ENCODE measurements at regions not wholly inside any gene's neighbourhood (a gene's known extent, or its start where the extent isn't known, plus 50 kb on each side); places are given as distances from the start of the nearest gene placed in this dataset.

DNA sequence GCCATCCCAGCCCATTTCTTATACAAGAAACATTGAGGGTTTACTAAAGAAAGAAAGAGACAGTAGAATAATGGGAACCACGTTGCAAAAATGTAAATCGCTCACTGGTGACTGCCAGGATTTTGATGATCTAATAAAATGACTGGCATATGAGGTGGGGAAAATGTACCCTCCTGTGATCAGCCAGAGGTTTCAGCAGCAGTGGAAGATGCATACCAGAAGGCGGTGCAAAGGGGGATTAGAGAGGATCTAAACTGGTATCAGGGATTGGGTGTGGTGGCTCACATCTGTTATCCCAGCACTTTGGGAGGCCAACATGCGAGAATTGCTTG lies 60.8 kb upstream of the DDR1 start:
- TF ChIP-seq, protein P1, sequence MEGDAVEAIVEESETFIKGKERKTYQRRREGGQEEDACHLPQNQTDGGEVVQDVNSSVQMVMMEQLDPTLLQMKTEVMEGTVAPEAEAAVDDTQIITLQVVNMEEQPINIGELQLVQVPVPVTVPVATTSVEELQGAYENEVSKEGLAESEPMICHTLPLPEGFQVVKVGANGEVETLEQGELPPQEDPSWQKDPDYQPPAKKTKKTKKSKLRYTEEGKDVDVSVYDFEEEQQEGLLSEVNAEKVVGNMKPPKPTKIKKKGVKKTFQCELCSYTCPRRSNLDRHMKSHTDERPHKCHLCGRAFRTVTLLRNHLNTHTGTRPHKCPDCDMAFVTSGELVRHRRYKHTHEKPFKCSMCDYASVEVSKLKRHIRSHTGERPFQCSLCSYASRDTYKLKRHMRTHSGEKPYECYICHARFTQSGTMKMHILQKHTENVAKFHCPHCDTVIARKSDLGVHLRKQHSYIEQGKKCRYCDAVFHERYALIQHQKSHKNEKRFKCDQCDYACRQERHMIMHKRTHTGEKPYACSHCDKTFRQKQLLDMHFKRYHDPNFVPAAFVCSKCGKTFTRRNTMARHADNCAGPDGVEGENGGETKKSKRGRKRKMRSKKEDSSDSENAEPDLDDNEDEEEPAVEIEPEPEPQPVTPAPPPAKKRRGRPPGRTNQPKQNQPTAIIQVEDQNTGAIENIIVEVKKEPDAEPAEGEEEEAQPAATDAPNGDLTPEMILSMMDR (conservative IDR thresholded peaks at IDR 0.05; ENCODE audit: low read length) = no peak
- TF ChIP-seq EZH2phosphoT487 (IDR thresholded peaks at IDR 0.05; ENCODE audit: borderline replicate concordance, low read depth, low read length) = no peak
